Stimulated activated naive CD4-positive, alpha-beta T cell treated with Interleukin-2 at 50 U/mL for 16 hours (primary cell): ENCODE measurements at regions not wholly inside any gene's neighbourhood (a gene's known extent, or its start where the extent isn't known, plus 50 kb on each side); places are given as distances from the start of the nearest gene placed in this dataset.

Source experiments
- DNase-seq: peaks from one replicate; lab custom pipeline; 2025; lab: John Stamatoyannopoulos, UW

- no peak for DNase-seq
Measured at GRCh38 chr7:25752967-25753791, 398.8 kb upstream of the NFE2L3 start.

DNA sequence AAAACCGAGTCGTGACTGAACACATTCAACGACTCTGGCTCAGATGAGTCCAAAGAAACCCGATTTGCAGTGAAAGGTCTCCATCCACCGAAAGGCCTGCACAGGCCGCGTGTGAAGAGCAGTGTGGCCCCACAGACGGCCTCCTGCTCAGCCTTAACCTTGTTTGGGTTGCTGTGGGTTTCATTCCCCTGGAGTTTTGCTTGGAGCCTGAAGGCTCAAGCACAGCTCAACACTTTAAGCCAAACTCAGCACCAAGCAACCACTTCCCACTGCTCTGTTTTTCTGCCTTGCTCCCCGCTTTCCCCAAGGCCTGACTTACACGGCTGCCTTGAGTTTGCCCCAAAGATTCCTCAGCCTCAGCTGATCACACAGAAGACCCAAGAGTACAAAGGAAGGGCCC is 398.2 kb upstream of the NFE2L3 start:
- no peak for DNase-seq

DNA sequence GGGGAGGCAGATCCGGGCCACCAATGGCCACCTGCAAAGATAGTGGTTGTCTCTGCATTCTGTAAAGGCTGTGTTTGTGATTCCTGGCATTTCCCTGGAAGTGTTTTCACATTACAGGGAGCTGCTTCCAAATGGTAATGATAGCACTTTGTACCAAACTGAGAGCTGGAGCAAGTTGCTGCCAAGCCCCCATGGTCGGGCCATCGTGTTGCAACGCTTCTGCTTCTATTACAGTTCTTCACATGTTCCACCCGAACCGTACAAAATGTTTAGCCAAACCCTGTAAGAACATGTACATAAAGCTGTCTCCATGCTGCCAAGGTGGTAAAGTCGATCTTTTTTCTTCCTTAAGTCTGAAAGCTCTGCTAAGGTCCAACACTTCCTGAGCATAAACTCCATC is 397.7 kb upstream of the NFE2L3 start:
- no peak for DNase-seq

DNA sequence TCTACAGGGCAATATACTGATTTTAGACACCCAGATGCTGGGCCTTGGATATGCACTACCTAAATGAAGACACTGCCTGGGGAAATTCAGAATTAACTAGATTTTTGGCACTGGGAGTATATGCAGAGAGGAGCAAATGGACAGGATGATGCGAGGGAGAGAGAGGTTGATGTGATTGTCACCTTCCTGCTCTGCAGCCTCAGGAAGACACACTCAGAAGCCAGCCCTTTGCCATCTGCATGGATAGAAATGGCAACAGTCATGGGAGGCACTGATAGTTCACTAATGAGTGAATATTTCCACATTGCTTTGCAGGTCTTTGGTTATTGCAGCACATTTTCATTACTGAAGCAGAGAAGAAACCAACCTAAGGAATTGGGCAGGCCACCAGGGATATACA is 397.2 kb upstream of the NFE2L3 start:
- no peak for DNase-seq

DNA sequence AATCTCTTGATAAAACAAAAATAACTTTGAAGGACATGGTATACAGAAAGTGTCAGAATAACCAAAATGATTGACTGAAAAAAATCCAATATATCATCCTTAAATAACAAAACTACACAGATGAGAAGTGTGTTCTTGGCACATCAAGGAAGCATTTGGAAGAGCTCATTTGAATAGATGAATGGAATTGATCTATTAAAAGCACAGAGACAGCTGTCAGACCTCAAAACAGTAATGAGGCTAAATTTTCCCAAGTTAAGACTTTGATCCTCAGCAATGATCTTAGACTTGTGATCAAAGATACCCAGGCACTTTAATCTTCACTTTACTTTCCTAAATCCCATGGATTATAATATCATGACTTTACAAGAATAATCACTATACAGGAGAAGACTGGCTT is 395.4 kb upstream of the NFE2L3 start:
- no peak for DNase-seq

- DNase-seq = no peak
Measured at GRCh38 chr7:25758559-25758958, 393.4 kb upstream of the NFE2L3 start.

DNA sequence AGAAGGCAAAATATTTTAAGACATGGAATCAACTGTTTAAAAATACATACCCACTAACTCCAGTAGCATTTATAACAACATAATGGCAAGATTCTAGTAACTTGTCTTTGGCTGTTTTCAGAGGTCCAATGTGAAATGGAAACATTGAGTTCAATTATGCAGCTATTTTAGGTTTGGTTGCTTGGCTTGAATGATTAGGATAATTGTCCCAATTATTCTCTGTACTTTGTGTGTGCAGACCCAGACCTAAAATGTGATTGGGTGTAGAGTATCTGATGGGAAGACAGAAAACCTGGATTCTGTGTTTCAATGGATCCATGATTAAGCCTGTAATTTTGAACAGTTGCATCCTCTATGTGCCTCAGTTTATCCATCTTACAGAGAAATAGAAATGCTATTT is 392.7 kb upstream of the NFE2L3 start:
- DNase-seq = no peak

DNA sequence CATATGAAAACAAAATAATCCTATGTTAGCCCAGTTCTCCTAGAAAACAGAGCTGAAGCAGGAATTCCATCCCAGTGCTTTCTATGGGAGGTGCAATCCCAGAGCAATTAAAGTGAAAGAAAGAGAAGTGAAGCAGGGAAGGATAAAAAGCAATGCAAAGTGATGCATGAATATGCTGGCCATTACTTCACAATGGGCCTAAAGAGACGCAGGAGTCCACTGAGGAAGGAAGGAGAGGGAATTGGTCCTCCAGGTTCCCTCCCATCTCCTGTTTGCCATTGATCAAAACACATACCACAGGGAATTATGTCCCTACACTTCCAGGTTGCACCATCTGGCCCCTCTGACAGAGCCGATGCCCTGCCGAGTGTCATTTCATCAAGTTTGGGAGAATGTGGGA is 392.2 kb upstream of the NFE2L3 start:
- no peak for DNase-seq

GRCh38 chr7:25762511-25763462 is 389.2 kb upstream of the NFE2L3 start:
- no peak for DNase-seq

- DNase-seq = no peak
Measured at GRCh38 chr7:25763463-25763860, 388.5 kb upstream of the NFE2L3 start.

GRCh38 chr7:25765110-25765655 is 386.8 kb upstream of the NFE2L3 start:
- DNase-seq = no peak

DNA sequence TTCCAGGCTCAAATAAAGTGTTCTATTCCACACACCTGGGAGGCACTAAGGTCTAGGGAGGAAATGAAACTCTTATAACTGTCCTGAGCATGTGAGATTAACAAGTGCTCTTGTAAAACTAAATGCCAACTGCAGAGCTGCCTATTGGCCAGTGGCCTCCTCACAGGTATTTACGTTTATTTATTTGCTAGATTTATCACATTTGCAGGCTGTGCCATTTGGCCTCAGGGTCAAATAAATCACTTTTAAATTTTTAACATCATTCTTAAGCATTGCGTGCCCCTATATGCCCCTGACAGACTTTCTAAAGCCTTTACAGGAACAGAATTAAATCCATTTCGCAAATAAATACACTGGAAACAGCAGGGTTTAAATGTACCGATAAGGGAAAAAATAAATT is 381.8 kb upstream of the NFE2L3 start:
- no peak for DNase-seq

- no peak for DNase-seq
Measured at GRCh38 chr7:25770670-25771069, 381.3 kb upstream of the NFE2L3 start.

DNA sequence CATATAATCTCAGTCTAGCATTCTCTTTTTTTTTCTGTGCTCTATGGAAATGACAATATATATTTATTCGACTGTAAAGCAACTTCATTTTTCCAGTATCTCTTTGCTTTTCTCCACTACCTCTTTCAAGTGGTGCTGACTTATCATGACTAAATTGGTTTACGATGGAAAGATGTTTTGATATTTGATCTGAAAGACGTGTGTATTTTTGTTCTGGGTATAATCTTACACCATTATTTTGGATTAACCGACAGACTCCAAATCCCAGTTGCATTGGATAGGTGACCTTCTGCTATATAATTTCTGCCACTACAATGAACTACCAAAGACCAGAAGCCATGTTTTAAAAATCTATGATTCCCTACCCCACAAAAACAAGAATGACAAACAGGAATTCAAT is 380.5 kb upstream of the NFE2L3 start:
- no peak for DNase-seq

DNA sequence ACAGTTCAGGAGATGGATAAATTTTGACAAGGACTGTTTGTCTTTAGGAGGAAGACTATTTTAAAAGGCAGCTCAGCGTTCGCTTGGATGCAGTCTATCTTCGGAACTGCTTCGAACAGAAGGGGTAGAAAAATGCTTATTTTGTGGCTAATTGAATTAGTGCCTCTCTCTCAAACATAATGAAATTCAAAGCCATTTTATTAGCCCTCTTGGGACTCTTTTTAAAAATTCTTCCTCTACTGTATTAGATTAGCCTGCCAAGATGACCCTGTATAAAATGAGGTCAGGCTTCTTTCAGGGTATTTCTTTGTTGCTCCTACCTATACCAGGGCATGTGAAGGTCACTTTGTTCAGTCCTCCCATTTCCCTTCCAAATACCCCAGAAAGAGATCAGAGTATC is 379.2 kb upstream of the NFE2L3 start:
- DNase-seq = no peak

- no peak for DNase-seq
Measured at GRCh38 chr7:25774675-25775074, 377.3 kb upstream of the NFE2L3 start.

DNA sequence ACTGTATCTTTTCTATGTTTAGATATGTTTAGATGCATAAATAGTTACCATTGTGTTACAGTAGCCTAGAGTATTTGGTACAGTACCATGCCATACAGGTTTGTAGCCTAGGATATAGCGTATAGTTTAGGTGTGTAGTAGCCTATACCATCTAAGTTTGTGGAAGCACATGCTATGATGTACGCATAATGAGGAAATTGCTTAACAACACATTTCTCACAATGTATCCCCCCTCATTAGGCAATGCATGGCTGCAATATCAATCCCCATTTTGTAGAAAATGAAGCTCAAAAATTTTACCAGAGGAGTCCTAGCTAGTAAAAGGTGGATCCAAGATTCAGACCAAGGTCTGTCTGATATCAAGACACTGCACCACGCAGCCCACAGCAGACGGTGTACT is 376.4 kb upstream of the NFE2L3 start:
- DNase-seq = no peak

GRCh38 chr7:25775999-25776743 is 375.8 kb upstream of the NFE2L3 start:
- DNase-seq = no peak

DNA sequence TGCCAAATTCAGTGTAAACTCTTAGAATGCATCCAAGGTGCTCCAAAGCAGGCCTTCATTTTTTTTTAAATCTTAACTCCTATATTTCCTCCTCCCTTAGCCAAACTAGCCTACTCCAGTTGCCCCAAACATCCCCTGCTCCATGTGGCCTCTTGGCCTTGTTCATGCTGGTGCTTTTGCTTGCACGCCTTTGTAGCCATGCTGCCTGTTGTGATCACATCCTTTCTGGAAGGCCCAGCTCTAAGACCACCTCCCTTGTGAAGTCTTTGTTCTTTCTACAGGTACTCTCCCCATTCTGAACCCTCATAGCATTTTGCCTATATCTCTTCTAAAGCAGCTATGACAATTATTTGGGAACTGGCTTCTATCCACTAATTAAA is 375.3 kb upstream of the NFE2L3 start:
- no peak for DNase-seq

DNA sequence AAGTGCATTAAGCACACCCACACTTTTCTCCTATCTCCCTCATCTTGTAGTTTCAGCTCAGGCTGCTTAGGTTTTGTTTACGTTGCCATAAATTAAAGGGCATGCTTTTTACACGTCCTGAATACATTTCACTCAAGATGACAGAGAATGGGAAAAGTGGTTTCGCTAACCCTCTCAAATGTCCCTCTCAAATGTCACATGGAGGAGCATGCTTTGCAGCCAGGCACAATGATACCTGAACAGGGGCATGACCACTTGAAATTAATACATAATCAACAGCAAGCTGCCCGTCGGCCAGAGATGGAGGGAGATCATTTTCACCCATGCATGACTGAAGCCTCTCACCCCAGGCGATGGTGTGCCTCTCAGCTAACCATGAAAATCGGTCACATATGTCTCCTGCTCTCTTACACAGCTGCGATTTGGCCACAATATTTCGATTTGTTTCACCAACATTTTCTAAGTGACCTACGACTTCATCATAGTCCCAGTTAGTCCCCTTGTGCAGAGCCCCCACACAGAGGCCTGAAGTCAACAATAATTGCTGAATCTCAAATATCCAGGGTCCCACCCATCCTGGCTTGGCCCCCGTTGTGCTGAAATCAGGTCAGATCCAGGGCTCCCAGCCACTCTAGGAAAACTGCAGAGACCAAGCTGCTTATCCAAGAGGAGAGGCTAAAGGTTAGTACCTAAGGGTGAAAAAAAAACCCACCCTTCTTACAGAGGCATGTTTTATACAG is 373.9 kb upstream of the NFE2L3 start:
- no peak for DNase-seq

GRCh38 chr7:25779002-25779546 is 372.9 kb upstream of the NFE2L3 start:
- no peak for DNase-seq
